ENCODE measurements at regions not wholly inside any gene's neighbourhood (a gene's known extent, or its start where the extent isn't known, plus 50 kb on each side); places are given as distances from the start of the nearest gene placed in this dataset.
"Not testable (repeated sequence)": the region's sequence is repeated elsewhere in the genome, so short reads cannot be mapped to it uniquely, and the experiment has no call there.

- H3K27ac ChIP-seq (ENCODE audit: low read length); H3K9me3 ChIP-seq (ENCODE audit: control insufficient read depth, low read depth, low read length); H3K36me3 ChIP-seq (ENCODE audit: control insufficient read depth, low read depth, low read length); H3K9ac ChIP-seq (ENCODE audit: low read length); H3K27me3 ChIP-seq (ENCODE audit: control insufficient read depth, insufficient read depth, low read length); H3K4me3 ChIP-seq (ENCODE audit: low read length); H3K4me1 ChIP-seq (ENCODE audit: control insufficient read depth, low read depth, low read length): not testable (repeated sequence)
These were observed 91.7 kb upstream of the ZNF519 start for GRCh38 chr18:14223919-14224318.

GRCh38 chr18:14223231-14223822, 91.1 kb upstream of the ZNF519 start:
- not testable (repeated sequence) for H3K9me3 ChIP-seq (ENCODE audit: control insufficient read depth, low read depth, low read length)

GRCh38 chr18:14222354-14223221, 90.4 kb upstream of the ZNF519 start:
- H3K9me3 ChIP-seq (ENCODE audit: control insufficient read depth, low read depth, low read length); H3K4me3 ChIP-seq (ENCODE audit: low read length); H3K9ac ChIP-seq (ENCODE audit: low read length); H3K27ac ChIP-seq (ENCODE audit: low read length); H3K4me1 ChIP-seq (ENCODE audit: control insufficient read depth, low read depth, low read length); H3K27me3 ChIP-seq (ENCODE audit: control insufficient read depth, insufficient read depth, low read length); H3K36me3 ChIP-seq (ENCODE audit: control insufficient read depth, low read depth, low read length): not testable (repeated sequence)

More at GRCh38 chr18:14223231-14223822, 91.1 kb upstream of the ZNF519 start:
- not testable (repeated sequence) for H3K27me3 ChIP-seq (ENCODE audit: control insufficient read depth, insufficient read depth, low read length); H3K27ac ChIP-seq (ENCODE audit: low read length); H3K4me3 ChIP-seq (ENCODE audit: low read length); H3K4me1 ChIP-seq (ENCODE audit: control insufficient read depth, low read depth, low read length); H3K9ac ChIP-seq (ENCODE audit: low read length); H3K36me3 ChIP-seq (ENCODE audit: control insufficient read depth, low read depth, low read length)

GRCh38 chr18:14221689-14222088, 89.5 kb upstream of the ZNF519 start:
- Histone ChIP-seq H3K9ac (ENCODE audit: low read length) (no peak overlapping the region), H3K9me3 (ENCODE audit: control insufficient read depth, low read depth, low read length) (no peaks in the 10 kb centered on the region), H3K27ac (ENCODE audit: low read length) (no peak overlapping the region), H3K4me1 (ENCODE audit: control insufficient read depth, low read depth, low read length) (no peaks in the 10 kb centered on the region), H3K27me3 (ENCODE audit: control insufficient read depth, insufficient read depth, low read length) (no peaks in the 10 kb centered on the region), H3K4me3 (ENCODE audit: low read length) (no peak overlapping the region), H3K36me3 (ENCODE audit: control insufficient read depth, low read depth, low read length) (no peaks in the 10 kb centered on the region)

- H3K9me3 ChIP-seq (ENCODE audit: control insufficient read depth, low read depth, low read length); H3K27ac ChIP-seq (ENCODE audit: low read length); H3K4me3 ChIP-seq (ENCODE audit: low read length): not testable (repeated sequence)
These were observed 83.7 kb upstream of the ZNF519 start for GRCh38 chr18:14215952-14216351.

GRCh38 chr18:14203424-14203823, 71.2 kb upstream of the ZNF519 start:
- not testable (repeated sequence) for H3K27me3 ChIP-seq (ENCODE audit: control insufficient read depth, insufficient read depth, low read length); H3K9ac ChIP-seq (ENCODE audit: low read length); H3K36me3 ChIP-seq (ENCODE audit: control insufficient read depth, low read depth, low read length); H3K9me3 ChIP-seq (ENCODE audit: control insufficient read depth, low read depth, low read length); H3K4me1 ChIP-seq (ENCODE audit: control insufficient read depth, low read depth, low read length); H3K27ac ChIP-seq (ENCODE audit: low read length); H3K4me3 ChIP-seq (ENCODE audit: low read length)

More at GRCh38 chr18:14215952-14216351, 83.7 kb upstream of the ZNF519 start:
- H3K36me3 ChIP-seq (ENCODE audit: control insufficient read depth, low read depth, low read length); H3K4me1 ChIP-seq (ENCODE audit: control insufficient read depth, low read depth, low read length); H3K9ac ChIP-seq (ENCODE audit: low read length); H3K27me3 ChIP-seq (ENCODE audit: control insufficient read depth, insufficient read depth, low read length): not testable (repeated sequence)

- H3K9ac ChIP-seq (ENCODE audit: low read length); H3K36me3 ChIP-seq (ENCODE audit: control insufficient read depth, low read depth, low read length); H3K4me3 ChIP-seq (ENCODE audit: low read length); H3K27me3 ChIP-seq (ENCODE audit: control insufficient read depth, insufficient read depth, low read length); H3K4me1 ChIP-seq (ENCODE audit: control insufficient read depth, low read depth, low read length); H3K9me3 ChIP-seq (ENCODE audit: control insufficient read depth, low read depth, low read length); H3K27ac ChIP-seq (ENCODE audit: low read length): not testable (repeated sequence)
These were observed 58.7 kb upstream of the ZNF519 start for GRCh38 chr18:14190776-14191442.

- Histone ChIP-seq H3K4me3 (ENCODE audit: low read length) (no peak overlapping the region), H3K27ac (ENCODE audit: low read length) (no peak overlapping the region), H3K4me1 (ENCODE audit: control insufficient read depth, low read depth, low read length) (no peaks in the 10 kb centered on the region), H3K27me3 (ENCODE audit: control insufficient read depth, insufficient read depth, low read length) (no peaks in the 10 kb centered on the region), H3K9ac (ENCODE audit: low read length) (no peak overlapping the region), H3K9me3 (ENCODE audit: control insufficient read depth, low read depth, low read length) (no peaks in the 10 kb centered on the region), H3K36me3 (ENCODE audit: control insufficient read depth, low read depth, low read length) (no peaks in the 10 kb centered on the region)
These were observed 57.6 kb upstream of the ZNF519 start for GRCh38 chr18:14189858-14190257.

GRCh38 chr18:14188751-14189406, 56.6 kb upstream of the ZNF519 start:
- not testable (repeated sequence) for H3K9me3 ChIP-seq (ENCODE audit: control insufficient read depth, low read depth, low read length); H3K4me3 ChIP-seq (ENCODE audit: low read length); H3K4me1 ChIP-seq (ENCODE audit: control insufficient read depth, low read depth, low read length); H3K36me3 ChIP-seq (ENCODE audit: control insufficient read depth, low read depth, low read length); H3K27ac ChIP-seq (ENCODE audit: low read length); H3K27me3 ChIP-seq (ENCODE audit: control insufficient read depth, insufficient read depth, low read length); H3K9ac ChIP-seq (ENCODE audit: low read length)

Measured in iPS-18a (cell line).